ENCODE measurements at regions not wholly inside any gene's neighbourhood (a gene's known extent, or its start where the extent isn't known, plus 50 kb on each side); places are given as distances from the start of the nearest gene placed in this dataset.
"Not testable (repeated sequence)": the region's sequence is repeated elsewhere in the genome, so short reads cannot be mapped to it uniquely, and the experiment has no call there.

GRCh38 chr14:48563489-48563888, 888.1 kb upstream of the MDGA2 start:
- 90 to 94% (median 92%) methylated on average over 3 of the region's 3 CpGs for WGBS, 3 donors
- intact Hi-C loops (cut with DNase I) = no loop called here
- Histone ChIP-seq H3K4me3 (no peak overlapping the region), H3K4me1 (no peaks in the 10 kb centered on the region), H3K36me3 (ENCODE audit: insufficient read depth in 1 of 2, low read depth in 1 of 2) (no peaks in the 10 kb centered on the region), H3K27ac (no peak overlapping the region), H3K9me3 (no peaks in the 10 kb centered on the region), H3K27me3 (ENCODE audit: insufficient read depth in 3 of 3, low read length in 2 of 3) (no peaks in the 10 kb centered on the region)
- ATAC-seq = no peak
- no peak for DNase-seq
- TF ChIP-seq, protein P1, sequence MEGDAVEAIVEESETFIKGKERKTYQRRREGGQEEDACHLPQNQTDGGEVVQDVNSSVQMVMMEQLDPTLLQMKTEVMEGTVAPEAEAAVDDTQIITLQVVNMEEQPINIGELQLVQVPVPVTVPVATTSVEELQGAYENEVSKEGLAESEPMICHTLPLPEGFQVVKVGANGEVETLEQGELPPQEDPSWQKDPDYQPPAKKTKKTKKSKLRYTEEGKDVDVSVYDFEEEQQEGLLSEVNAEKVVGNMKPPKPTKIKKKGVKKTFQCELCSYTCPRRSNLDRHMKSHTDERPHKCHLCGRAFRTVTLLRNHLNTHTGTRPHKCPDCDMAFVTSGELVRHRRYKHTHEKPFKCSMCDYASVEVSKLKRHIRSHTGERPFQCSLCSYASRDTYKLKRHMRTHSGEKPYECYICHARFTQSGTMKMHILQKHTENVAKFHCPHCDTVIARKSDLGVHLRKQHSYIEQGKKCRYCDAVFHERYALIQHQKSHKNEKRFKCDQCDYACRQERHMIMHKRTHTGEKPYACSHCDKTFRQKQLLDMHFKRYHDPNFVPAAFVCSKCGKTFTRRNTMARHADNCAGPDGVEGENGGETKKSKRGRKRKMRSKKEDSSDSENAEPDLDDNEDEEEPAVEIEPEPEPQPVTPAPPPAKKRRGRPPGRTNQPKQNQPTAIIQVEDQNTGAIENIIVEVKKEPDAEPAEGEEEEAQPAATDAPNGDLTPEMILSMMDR (IDR thresholded peaks at IDR 0.05) = no peak

- H3K9me3 ChIP-seq; H3K4me3 ChIP-seq; H3K27ac ChIP-seq; H3K27me3 ChIP-seq (ENCODE audit: insufficient read depth in 3 of 3, low read length in 2 of 3); H3K4me1 ChIP-seq; ATAC-seq; H3K36me3 ChIP-seq (ENCODE audit: insufficient read depth in 1 of 2, low read depth in 1 of 2); intact Hi-C loops (cut with DNase I); DNase-seq: not testable (repeated sequence)
- 54 to 56% (median 55%) methylated on average over 3 of the region's 3 CpGs for WGBS, 3 donors
Observed at GRCh38 chr14:48561438-48561837, 886.0 kb upstream of the MDGA2 start.

- H3K36me3 ChIP-seq (ENCODE audit: insufficient read depth in 1 of 2, low read depth in 1 of 2) = no peaks in the 10 kb centered on the region
- H3K27ac ChIP-seq = no peak overlapping the region
- TF ChIP-seq, protein P1 (IDR thresholded peaks at IDR 0.05) = no peak
- DNase-seq (no peak), ATAC-seq (no peak)
- no peak overlapping the region for H3K4me3 ChIP-seq
- no peaks in the 10 kb centered on the region for H3K9me3 ChIP-seq
- no peaks in the 10 kb centered on the region for H3K4me1 ChIP-seq
- 69 to 75% (median 70%) methylated on average over 4 of the region's 4 CpGs for WGBS, 3 donors
- no peaks in the 10 kb centered on the region for H3K27me3 ChIP-seq (ENCODE audit: insufficient read depth in 3 of 3, low read length in 2 of 3)
- intact Hi-C loops (cut with DNase I) = no loop called here
Observed at GRCh38 chr14:48560421-48560820, 885.0 kb upstream of the MDGA2 start.

- H3K4me1 ChIP-seq = no peaks in the 10 kb centered on the region
- no peak overlapping the region for H3K27ac ChIP-seq
- no peaks in the 10 kb centered on the region for H3K27me3 ChIP-seq (ENCODE audit: insufficient read depth in 3 of 3, low read length in 2 of 3)
- no peak for DNase-seq
- intact Hi-C loops (cut with DNase I) = no loop called here
- TF ChIP-seq, protein P1 (IDR thresholded peaks at IDR 0.05) = no peak
- no peaks in the 10 kb centered on the region for H3K36me3 ChIP-seq (ENCODE audit: insufficient read depth in 1 of 2, low read depth in 1 of 2)
- no peak for ATAC-seq
- no peak overlapping the region for H3K4me3 ChIP-seq
- no peaks in the 10 kb centered on the region for H3K9me3 ChIP-seq
Observed at GRCh38 chr14:48553443-48553842, 878.0 kb upstream of the MDGA2 start.

GRCh38 chr14:48546996-48547395, 871.6 kb upstream of the MDGA2 start:
- H3K27me3 ChIP-seq (ENCODE audit: insufficient read depth in 3 of 3, low read length in 2 of 3) = no peaks in the 10 kb centered on the region
- intact Hi-C loops (cut with DNase I) = no loop called here
- H3K9me3 ChIP-seq = no peaks in the 10 kb centered on the region
- TF ChIP-seq, protein P1 (IDR thresholded peaks at IDR 0.05) = no peak
- H3K4me1 ChIP-seq = no peaks in the 10 kb centered on the region
- no peak overlapping the region for H3K4me3 ChIP-seq
- WGBS, 3 donors = 75 to 84% (median 83%) methylated on average over 4 of the region's 4 CpGs
- no peaks in the 10 kb centered on the region for H3K36me3 ChIP-seq (ENCODE audit: insufficient read depth in 1 of 2, low read depth in 1 of 2)
- ATAC-seq (no peak), DNase-seq (no peak)
- H3K27ac ChIP-seq = no peak overlapping the region

All from psoas muscle (tissue), 7 donors.